IgD-negative memory B cell (primary cell): ENCODE measurements at regions not wholly inside any gene's neighbourhood (a gene's known extent, or its start where the extent isn't known, plus 50 kb on each side); places are given as distances from the start of the nearest gene placed in this dataset.

Source experiments
- H3K27ac Mint-ChIP-seq, 3 donors: one replicate each; pipeline ENCODE4 v1.8.0; 2020 to 2022; ENCODE audit warnings: mild to moderate bottlenecking in 3 of 3, mixed read lengths in 3 of 3, moderate library complexity in 1 of 3
- H3K27me3 Mint-ChIP-seq: one replicate; pipeline ENCODE4 v1.8.0; 2021; ENCODE audit warnings: mixed read lengths
- H3K36me3 Mint-ChIP-seq: one replicate; pipeline ENCODE4 v1.8.0; 2020; ENCODE audit warnings: mild to moderate bottlenecking, mixed read lengths
- H3K4me1 Mint-ChIP-seq, 3 donors: one replicate each; pipeline ENCODE4 v1.8.0; 2020 to 2022; ENCODE audit warnings: mixed read lengths in 3 of 3, mild to moderate bottlenecking in 1 of 3
- H3K4me3 Mint-ChIP-seq, 4 donors: one replicate each; pipeline ENCODE4 v1.8.0; 2020 to 2022; ENCODE audit warnings: mild to moderate bottlenecking in 4 of 4, mixed read lengths in 4 of 4, moderate library complexity in 3 of 4
- H3K9me3 Mint-ChIP-seq, 3 donors: one replicate each; pipeline ENCODE4 v1.8.0; 2020 to 2021; ENCODE audit warnings: mixed read lengths in 3 of 3, mild to moderate bottlenecking in 1 of 3

- Mint-ChIP-seq H3K27me3 (no peaks in the 10 kb centered on the region), H3K27ac (no peak overlapping the region), H3K9me3 (no peaks in the 10 kb centered on the region), H3K36me3 (peaks cover 4% of the 10 kb centered on the region), H3K4me1 (peaks cover 4 to 20% (median 11%) of the 10 kb centered on the region in 3 donors), H3K4me3 (no peak overlapping the region)
These were observed 276.5 kb upstream of the ZC3H15 start for GRCh38 chr2:186209532-186209931.

DNA sequence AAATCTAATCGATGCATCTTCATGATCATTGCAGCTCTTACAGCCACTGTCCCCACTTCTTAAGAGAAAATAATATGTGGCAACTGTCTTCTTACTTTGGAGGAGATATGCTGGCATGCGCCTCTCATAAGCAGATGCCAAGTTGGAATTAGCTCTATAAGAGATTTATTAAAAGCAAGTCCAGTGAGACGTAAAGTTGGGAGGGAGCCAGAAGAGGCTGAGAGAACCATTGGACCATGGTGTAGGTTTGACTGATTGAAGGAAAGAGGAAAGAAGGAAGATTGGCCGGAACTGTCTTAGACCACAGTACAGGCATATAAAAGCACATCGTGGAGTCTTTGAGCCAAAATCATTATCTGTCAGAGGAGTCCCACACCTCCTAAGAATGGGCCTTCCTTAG, 265.7 kb upstream of the ZC3H15 start:
- H3K9me3 Mint-ChIP-seq = peaks cover 0 to 13% (median 7%) of the 10 kb centered on the region in 3 donors
- no peaks in the 10 kb centered on the region for H3K4me1 Mint-ChIP-seq
- peak overlapping the region in 1 of 3 donors; percentile 39 for H3K27ac Mint-ChIP-seq
- no peaks in the 10 kb centered on the region for H3K27me3 Mint-ChIP-seq
- H3K36me3 Mint-ChIP-seq = peaks cover 6% of the 10 kb centered on the region
- H3K4me3 Mint-ChIP-seq = no peak overlapping the region

GRCh38 chr2:186229265-186229664, 256.8 kb upstream of the ZC3H15 start:
- Mint-ChIP-seq H3K36me3 (peaks cover 11% of the 10 kb centered on the region), H3K4me1 (no peaks in the 10 kb centered on the region), H3K9me3 (peaks cover 14 to 67% (median 47%) of the 10 kb centered on the region in 3 donors), H3K27me3 (no peaks in the 10 kb centered on the region), H3K4me3 (no peak overlapping the region), H3K27ac (no peak overlapping the region)

DNA sequence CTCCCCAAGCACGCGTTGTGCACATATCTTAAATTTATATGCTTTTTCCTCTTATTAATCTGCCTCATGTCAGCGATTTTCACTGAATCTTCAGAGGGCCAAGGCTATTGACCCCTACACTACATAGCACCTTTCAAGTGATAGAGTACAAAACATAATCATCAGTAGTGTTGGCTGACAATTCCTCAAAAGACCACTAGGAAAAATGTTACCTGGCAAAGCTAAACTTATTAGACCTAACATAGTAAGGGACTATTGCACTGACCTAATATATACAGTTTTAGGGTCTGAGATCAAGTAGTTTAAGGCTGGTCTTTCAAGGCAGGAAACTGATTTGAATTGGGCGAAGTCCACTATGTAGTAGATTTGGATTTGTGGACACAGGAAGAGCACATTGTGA, 244.2 kb upstream of the ZC3H15 start:
- Mint-ChIP-seq H3K36me3 (no peaks in the 10 kb centered on the region), H3K27ac (no peak overlapping the region), H3K9me3 (peaks cover 2 to 6% (median 3%) of the 10 kb centered on the region in 3 donors), H3K27me3 (no peaks in the 10 kb centered on the region), H3K4me1 (peaks cover 0 to 1% (median 0%) of the 10 kb centered on the region in 3 donors), H3K4me3 (no peak overlapping the region)

DNA sequence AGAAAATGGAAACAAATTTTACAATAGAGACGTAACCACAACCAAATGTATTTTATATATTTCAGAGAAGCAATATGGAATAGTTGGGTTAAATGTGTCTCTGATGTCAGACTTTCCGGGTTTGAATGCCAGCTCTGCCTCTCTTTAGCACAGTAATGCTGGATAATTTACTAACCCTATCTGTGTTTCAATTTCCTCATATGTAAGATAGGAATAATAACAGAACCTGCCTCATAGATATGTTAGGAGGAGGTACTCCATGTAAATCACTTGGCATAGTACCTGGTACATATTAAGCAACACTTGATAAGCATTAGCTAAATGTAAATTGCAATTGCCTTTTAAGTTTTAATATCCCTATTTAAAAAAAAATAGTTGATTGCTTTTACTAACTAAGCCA, 231.3 kb upstream of the ZC3H15 start:
- Mint-ChIP-seq H3K27ac (no peak overlapping the region), H3K27me3 (no peaks in the 10 kb centered on the region), H3K36me3 (no peaks in the 10 kb centered on the region), H3K4me1 (no peaks in the 10 kb centered on the region), H3K4me3 (no peak overlapping the region), H3K9me3 (peaks cover 0 to 5% (median 2%) of the 10 kb centered on the region in 3 donors)

- Mint-ChIP-seq H3K4me3 (no peak overlapping the region), H3K4me1 (no peaks in the 10 kb centered on the region), H3K27me3 (no peaks in the 10 kb centered on the region), H3K36me3 (no peaks in the 10 kb centered on the region), H3K9me3 (peaks cover 0 to 5% (median 2%) of the 10 kb centered on the region in 3 donors), H3K27ac (no peak overlapping the region)
These were observed 230.2 kb upstream of the ZC3H15 start for GRCh38 chr2:186255823-186256222.

DNA sequence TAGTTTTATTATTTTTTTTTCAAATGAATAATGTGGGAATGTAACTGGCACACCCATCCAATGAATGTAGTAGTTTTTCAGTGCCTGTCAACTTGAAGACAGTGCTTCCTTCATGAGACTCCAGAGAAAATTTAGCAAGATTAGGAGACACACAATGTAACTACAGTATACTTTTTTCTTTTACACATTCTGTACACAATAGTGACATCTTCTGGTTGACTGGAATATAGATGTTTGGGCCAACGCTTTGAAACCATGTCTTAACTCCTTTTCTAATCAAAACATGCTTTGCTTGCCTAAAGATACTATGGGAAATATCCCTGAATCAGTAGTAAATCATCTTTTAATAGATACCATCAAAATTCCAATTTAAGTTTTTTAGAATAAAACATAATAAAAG, 229.5 kb upstream of the ZC3H15 start:
- no peak overlapping the region for H3K27ac Mint-ChIP-seq
- no peak overlapping the region for H3K4me3 Mint-ChIP-seq
- no peaks in the 10 kb centered on the region for H3K4me1 Mint-ChIP-seq
- H3K9me3 Mint-ChIP-seq = peaks cover 0 to 5% (median 2%) of the 10 kb centered on the region in 3 donors
- no peaks in the 10 kb centered on the region for H3K27me3 Mint-ChIP-seq
- H3K36me3 Mint-ChIP-seq = peaks cover 3% of the 10 kb centered on the region

DNA sequence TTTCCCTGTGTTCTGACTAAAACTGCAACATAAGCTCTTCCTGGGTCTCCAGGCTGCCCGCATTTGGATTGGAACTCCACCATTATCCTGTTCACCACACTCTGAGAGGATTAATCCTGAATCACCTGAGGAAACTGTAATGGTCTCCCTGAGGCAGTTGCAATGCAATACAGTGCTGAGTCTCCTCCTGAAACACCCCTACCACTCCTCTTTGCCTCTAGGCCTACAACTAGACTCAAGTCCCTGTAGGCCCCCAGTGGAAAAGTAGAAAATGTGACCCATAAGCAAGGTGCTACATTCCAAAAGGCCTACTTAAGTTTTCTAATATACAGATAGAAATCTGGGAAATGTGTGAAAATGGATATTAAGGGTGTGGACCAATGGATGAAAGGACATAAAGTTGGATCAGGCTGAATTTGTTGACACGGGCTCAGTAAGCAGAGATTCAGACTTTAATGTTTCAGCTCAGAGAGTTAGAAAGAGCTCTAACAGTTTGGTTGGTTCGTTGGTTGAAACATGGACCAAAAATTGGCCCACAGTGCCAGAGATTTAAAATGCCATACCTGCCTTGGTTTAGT, 222.3 kb upstream of the ZC3H15 start:
- Mint-ChIP-seq H3K27me3 (no peaks in the 10 kb centered on the region), H3K27ac (no peak overlapping the region), H3K4me3 (no peak overlapping the region), H3K36me3 (peaks cover 16% of the 10 kb centered on the region), H3K9me3 (peaks cover 2 to 3% (median 3%) of the 10 kb centered on the region in 3 donors), H3K4me1 (no peaks in the 10 kb centered on the region)

- no peak overlapping the region for H3K27ac Mint-ChIP-seq
- H3K9me3 Mint-ChIP-seq = peaks cover 3 to 6% (median 4%) of the 10 kb centered on the region in 3 donors
- H3K4me3 Mint-ChIP-seq = no peak overlapping the region
- no peaks in the 10 kb centered on the region for H3K27me3 Mint-ChIP-seq
- H3K36me3 Mint-ChIP-seq = peaks cover 15% of the 10 kb centered on the region
- H3K4me1 Mint-ChIP-seq = no peaks in the 10 kb centered on the region
These were observed 216.5 kb upstream of the ZC3H15 start for GRCh38 chr2:186269536-186269935.

DNA sequence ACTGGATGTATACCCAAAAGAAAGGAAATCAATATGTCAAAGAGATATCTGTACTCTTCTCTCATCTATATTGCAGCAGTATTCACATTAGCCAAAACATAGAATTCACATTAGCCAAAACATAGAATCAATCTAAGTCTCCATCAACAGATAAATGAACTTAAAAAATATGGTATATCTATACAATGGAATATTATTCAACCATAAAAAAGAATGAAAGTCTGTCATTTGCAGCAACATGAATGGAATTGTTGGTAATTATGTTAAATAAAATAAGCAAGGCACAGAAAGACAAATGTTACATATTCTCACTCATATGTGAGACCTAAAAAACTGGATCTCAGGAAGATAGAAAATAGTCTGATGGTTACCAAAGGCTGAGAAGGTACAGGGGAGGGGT, 212.1 kb upstream of the ZC3H15 start:
- no peaks in the 10 kb centered on the region for H3K27me3 Mint-ChIP-seq
- no peaks in the 10 kb centered on the region for H3K4me1 Mint-ChIP-seq
- peaks cover 2 to 4% (median 3%) of the 10 kb centered on the region in 3 donors for H3K9me3 Mint-ChIP-seq
- H3K36me3 Mint-ChIP-seq = peaks cover 9% of the 10 kb centered on the region
- no peak overlapping the region for H3K27ac Mint-ChIP-seq
- H3K4me3 Mint-ChIP-seq = no peak overlapping the region

DNA sequence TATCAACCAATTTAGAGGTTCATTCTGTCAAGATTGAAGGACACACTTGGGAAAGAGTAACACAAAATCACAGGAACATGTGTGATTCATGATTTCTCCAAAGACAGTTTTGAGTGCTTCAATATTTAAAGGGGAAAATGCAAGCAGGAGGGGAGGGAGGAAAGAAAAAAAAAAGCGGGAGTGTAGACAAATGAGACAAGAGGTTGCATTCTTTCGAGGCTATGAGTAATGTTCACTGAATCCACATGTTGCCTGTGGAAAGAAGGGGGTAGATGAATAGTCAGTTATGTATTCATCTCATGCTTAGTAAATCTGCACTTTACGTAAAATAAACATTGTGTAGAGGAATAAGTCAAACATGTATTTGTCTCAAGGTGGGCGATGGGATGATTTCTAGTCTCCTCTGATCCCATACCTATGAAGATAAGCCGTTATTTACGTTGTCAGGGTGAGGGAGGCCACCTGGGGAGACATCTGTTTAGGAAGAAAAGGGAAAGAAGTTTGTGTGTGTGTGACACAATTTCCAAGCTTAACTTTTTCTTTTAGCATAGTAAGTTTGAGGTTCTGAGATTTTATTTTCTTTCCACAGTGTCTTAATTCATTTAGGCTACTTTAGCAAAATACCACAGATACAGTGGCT, 211.0 kb upstream of the ZC3H15 start:
- peaks cover 9% of the 10 kb centered on the region for H3K36me3 Mint-ChIP-seq
- peaks cover 2 to 6% (median 4%) of the 10 kb centered on the region in 3 donors for H3K9me3 Mint-ChIP-seq
- no peaks in the 10 kb centered on the region for H3K27me3 Mint-ChIP-seq
- H3K4me1 Mint-ChIP-seq = no peaks in the 10 kb centered on the region
- no peak overlapping the region for H3K27ac Mint-ChIP-seq
- no peak overlapping the region for H3K4me3 Mint-ChIP-seq

DNA sequence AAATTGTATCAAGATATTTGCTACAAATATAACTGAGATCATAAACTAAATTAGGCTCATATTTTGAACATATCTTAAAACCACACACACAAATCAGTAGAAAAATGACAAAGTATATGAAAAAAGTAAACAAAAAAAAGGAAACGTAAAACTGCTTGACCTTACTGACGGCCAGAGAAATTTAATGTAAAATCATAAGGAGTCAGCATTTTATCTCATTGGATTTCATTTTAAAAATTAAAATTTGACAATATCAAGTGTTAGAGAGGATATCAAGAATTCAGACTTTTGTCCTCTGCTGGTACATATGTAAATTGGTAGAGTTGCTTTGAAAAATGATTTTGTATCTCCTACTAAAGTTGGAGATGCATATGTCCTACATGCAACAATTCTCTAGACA, 209.2 kb upstream of the ZC3H15 start:
- Mint-ChIP-seq H3K36me3 (peaks cover 9% of the 10 kb centered on the region), H3K9me3 (peaks cover 9 to 14% (median 13%) of the 10 kb centered on the region in 3 donors), H3K4me3 (no peak overlapping the region)

GRCh38 chr2:186281726-186282125, 204.3 kb upstream of the ZC3H15 start:
- Mint-ChIP-seq H3K4me1 (no peaks in the 10 kb centered on the region), H3K27ac (no peak overlapping the region), H3K27me3 (no peaks in the 10 kb centered on the region), H3K4me3 (no peak overlapping the region), H3K36me3 (no peaks in the 10 kb centered on the region), H3K9me3 (peaks cover 5 to 11% (median 11%) of the 10 kb centered on the region in 3 donors)

More for the DNA sequence above, 209.2 kb upstream of the ZC3H15 start:
- no peaks in the 10 kb centered on the region for H3K4me1 Mint-ChIP-seq
- H3K27ac Mint-ChIP-seq = no peak overlapping the region
- no peaks in the 10 kb centered on the region for H3K27me3 Mint-ChIP-seq

DNA sequence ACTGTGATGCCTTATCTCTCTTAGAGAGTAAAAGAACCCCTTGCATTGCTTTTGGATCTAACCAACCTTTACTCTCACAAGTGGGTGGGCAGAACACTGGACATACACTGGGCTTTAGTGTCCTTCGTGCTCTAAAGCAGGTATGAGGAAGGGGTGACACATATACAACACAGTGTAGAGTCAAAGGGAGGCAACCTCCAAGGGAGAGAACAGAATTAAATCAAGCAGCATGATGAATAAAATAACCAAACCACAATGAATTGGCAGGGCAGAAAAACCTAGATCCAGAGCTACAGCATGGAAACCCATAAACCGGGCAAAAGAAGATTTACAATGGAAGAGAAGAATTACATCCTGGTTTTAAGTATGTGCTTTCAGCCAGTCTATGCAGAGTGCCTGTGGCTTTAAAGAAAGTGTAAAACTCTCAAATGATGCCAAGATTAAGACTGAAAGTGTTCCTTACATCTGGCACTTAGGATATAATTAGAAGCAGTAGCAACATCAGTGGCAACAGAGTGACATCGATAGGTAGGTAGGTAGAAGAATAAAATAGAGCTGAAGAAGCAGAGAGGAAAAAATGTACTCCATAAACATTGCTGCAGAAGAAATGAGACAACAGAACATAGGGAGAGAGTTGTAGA, 191.7 kb upstream of the ZC3H15 start:
- Mint-ChIP-seq H3K4me3 (no peak overlapping the region), H3K36me3 (no peaks in the 10 kb centered on the region)

GRCh38 chr2:186299610-186300009, 186.4 kb upstream of the ZC3H15 start:
- H3K27me3 Mint-ChIP-seq = no peaks in the 10 kb centered on the region
- H3K9me3 Mint-ChIP-seq = peaks cover 2 to 13% (median 9%) of the 10 kb centered on the region in 3 donors
- H3K36me3 Mint-ChIP-seq = peaks cover 6% of the 10 kb centered on the region
- H3K4me1 Mint-ChIP-seq = peaks cover 0 to 4% (median 0%) of the 10 kb centered on the region in 3 donors
- no peak overlapping the region for H3K4me3 Mint-ChIP-seq
- no peak overlapping the region for H3K27ac Mint-ChIP-seq

More for the DNA sequence above, 191.7 kb upstream of the ZC3H15 start:
- peak overlapping the region in 1 of 3 donors; percentile 37 for H3K27ac Mint-ChIP-seq
- H3K9me3 Mint-ChIP-seq = peaks cover 2 to 9% (median 9%) of the 10 kb centered on the region in 3 donors
- H3K4me1 Mint-ChIP-seq = peaks cover 0 to 2% (median 0%) of the 10 kb centered on the region in 3 donors
- H3K27me3 Mint-ChIP-seq = no peaks in the 10 kb centered on the region
